Stimulated activated CD8-positive, alpha-beta memory T cell treated with anti-CD3 and anti-CD28 coated beads, Interleukin-15, amount 100 ng/mL, for 48 hours (primary cell): ENCODE measurements at regions not wholly inside any gene's neighbourhood (a gene's known extent, or its start where the extent isn't known, plus 50 kb on each side); places are given as distances from the start of the nearest gene placed in this dataset.

Experiments used
- DNase-seq, 2 donors: peaks; one replicate each; pipeline ENCODE4 v3.0.0-alpha.2; 2020; ENCODE audit warnings: low read depth in 2 of 2

DNA sequence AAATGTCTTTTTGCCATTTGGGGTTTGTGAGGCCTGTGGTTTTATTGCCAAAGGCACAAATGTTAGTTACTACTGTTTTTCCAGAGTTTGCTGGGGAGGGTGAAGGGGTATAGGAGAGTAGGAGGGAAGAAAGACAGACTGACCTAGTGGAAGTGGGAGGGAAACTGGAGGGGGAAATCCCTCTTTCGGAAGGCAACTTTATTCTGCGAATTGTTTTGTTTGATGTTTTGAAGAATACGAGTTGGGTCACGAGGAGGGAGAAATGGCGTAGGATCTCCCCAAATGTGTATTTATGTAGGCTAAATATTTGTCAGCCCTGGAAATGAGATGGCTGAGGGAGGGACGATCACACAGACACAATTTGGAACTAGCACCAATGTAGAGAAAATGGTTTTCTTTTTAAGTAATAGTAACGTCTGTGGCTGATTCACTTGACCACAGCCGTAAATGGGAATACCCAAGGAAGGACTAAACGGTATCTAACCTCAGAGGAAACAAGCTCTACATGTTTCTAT is 172.3 kb downstream of the ICOS start:
- peak; percentile 23 to 32 for DNase-seq

DNA sequence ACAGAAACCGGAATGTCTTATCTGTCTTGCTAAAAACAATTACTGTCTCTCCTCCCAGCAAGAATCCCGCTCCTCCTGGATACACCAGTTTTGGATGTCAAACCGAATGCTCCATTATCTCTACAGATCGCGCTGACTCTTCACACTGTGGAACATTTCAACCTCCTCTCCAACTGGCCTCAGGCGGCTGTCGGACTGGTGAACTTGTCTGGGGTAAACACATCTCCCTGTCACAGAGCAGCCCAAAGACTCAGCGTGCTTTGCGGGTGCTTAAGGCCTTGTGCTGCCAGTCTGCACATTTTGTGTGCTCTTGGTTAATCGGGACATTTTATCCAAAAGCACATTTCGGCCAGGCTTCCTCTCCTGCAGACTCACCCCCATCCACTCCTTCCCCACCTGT is 173.1 kb downstream of the ICOS start:
- no peak for DNase-seq

DNA sequence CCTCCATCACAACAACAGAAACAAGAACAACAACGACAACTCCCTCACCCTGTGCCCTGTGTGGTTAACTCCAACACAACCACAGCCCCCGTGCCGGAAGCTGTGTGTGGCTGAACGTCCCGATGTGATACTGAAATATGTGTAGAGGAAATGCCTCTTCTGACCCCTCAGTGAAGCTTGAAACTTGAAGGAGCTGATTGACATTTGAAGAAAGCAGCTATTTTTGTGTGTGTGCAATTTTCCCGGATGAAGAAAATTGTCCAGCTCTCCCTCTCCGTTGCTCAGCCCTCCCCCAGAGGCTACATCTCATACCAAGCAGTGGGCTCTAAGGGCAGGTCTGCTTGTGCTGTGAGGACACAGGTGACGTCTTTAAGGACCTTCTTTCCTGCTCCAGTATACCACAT is 173.8 kb downstream of the ICOS start:
- DNase-seq, result peak; percentile 73 to 75

DNA sequence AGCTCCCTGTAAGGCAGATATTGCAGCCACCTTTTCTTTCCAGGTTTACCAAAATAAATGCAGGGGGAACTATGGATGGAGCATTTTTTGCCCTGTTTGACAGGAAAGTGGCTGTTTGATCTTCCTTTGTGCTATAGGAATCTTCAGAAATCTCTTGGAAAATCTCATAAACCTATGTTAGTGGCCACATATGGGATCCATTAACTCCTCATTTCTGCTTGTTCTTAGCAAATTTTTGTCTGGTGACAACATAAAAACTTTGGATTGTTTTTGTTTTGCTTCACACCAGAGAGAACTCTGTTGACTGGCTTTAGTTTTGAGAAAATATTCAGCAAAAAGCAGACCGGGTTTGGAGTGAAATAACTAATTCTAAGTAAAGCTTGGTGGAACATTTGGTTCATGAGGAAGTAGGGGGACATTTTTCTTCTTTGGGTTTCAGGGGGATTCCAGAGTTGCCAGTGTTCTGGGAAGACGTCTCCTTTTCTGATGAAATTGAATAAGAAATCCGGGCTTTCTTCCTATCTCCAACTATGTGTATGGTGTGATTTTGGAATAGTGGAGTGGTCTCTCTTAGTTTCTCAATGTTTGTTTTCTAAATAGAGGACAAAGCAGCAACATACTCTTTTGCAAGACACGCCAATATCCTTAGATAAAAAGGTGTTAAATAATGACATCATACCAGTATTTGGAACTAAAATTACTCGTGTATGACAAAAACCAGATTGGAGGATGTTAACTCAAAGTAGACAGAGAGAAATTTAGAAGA is 174.4 kb downstream of the ICOS start:
- no peak for DNase-seq

DNA sequence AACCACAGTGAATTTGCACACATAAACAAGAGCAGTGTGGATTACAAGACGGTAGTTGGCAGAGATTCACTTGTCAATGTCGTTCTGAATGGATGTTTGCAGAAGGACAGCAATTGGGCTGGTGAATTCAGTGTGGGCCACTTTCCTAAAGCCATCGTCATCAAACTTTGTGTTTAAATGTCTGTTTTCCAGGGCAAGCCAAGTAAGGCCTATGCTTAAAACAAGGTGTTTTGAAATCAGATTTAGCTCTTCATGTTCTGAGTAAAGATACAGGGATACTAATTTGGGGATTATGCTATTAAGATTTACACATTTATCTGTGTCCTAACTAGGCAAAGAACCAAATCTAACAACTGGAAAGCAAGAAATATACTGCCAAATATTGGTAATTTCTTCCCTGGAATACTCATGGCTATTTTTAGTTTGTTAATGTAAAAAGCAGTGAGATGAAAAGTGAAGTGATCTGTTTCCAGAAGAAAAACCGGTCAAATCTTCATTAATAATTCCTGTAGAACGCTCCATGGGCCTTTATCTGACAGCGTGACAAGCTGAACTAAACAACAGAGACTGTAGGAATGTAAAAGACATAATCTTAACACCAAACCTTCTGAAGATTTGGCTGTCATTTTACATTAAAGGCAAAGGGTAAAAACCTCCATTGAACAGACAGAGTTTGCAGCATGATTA is 175.7 kb downstream of the ICOS start:
- DNase-seq, result no peak

DNA sequence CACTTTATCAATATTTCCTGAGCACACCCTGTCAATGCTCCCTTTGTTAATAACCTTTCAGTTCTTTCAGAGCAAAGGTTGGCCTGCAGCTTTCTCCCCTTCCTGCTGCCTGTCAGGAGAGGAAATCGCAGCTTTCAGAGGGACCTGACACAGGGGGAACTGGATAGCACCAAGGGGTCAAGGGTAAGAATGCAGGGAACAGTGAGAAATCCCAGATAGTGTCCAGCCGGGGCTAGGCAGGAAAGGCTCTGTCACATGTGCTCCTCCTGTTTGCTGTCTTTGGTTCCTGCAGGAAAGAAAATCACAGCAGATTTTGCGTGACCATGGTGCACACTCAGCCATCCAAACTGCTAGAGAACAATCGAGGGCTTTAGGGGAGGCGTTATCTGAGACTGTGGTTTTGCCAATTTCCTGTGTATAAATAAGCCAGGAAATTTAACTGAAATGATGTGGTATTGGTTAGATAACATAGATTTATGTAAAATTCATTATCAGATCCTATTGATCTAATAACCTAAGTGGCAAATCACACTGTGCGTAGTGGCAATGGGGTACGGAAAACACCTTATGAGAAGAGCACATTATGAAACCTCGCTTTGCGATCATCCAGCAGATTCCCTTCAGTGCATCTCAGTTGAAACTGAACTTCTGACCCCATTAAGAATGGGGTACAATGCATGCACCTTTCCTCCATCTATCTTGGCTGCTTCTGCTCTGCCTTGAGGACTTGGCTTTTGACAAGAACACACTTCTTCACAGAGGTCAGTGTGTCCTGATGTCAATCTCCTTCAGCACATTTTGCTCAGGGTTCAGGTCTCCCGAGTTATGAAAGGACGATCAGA is 178.0 kb downstream of the ICOS start:
- DNase-seq, result no peak

DNA sequence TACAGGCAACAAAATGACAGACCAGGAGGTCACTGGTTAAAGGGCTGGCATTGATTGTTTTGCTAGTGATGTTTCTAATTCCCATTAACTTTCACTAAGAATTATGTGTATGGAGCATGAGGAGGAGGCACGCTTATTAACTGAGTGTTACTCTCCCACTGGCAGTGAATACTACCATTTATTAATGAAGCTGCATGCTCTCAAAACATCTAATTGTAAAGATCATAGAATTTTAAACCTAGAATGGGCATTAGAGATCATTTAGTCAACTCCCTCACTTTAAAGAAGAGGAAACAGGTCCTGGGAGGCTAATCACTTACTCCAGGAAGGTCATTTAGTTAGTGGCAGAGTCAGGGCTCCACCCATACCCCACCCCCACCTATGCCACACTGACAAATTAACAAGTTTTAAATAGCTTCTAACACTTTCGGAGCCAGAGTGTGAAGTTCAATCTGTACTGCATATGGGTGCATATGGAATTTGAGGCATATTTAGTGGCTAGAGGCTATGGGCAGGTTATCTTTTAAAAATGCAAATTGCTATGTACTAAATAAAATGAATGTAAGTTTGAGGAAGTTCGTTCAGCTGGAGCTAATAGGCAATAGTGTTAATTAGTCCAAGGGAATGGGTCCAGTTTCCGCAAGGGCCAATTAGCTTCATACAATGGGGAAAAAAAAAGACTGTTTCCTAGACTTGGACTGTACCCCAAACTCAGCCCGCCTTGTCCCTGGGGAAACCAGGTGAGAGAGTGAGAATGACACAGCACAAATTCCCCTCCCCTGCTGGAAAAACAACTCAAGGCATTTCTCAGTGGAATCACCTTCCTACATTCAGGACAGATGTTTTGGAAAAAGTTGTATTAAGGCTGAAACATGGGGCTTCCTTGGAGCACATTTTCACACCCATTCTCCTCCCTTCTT is 178.8 kb downstream of the ICOS start:
- DNase-seq, result no peak

DNA sequence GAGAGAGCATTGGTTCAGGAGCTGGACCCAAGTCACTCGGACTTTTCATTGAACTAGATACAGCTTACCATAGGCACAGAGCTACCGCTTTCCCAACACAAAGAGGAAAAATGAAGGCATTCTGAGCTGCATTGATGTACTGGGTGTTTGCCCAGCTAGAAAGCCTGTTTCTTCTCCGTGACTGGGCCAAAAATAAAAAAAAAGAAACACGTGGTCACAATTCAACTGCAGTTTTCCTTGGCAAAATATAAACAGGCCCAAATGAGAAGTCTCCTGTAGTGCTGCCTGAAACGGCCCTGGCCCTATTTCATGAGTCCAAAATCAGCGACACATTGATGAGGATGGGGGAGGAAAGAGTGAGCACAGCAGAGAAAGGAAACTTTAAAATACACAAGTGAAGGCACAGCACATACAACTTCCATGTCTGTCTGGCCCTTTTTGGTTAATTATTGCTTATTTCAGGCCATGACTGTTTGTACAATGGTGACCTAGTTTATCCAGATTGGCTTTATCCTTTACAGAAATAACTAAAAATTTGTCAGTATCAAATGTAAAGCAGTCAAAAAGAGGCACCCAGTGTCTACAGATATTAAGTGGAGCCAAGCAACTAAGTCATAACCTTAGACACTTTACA is 179.7 kb downstream of the ICOS start:
- no peak for DNase-seq

DNA sequence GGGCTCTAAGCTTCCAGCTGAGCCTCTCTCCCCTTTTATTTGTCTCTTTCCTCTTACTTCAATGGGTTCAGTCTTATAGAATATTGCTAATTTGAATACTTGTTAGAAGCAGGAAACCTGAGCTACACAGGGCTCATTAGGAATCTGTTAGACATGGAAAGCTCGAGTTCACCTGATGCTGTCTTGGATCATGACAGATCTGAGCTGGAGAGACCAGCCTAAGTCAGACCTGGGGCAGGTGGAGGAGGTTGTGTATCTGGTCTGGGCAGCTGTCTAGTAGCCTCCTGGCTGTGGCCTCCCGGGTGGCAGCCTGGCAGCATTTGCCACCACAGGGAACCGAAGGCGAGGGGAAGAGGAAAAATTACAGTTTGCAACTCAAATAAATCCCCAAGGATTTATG is 185.9 kb downstream of the ICOS start:
- no peak for DNase-seq

DNA sequence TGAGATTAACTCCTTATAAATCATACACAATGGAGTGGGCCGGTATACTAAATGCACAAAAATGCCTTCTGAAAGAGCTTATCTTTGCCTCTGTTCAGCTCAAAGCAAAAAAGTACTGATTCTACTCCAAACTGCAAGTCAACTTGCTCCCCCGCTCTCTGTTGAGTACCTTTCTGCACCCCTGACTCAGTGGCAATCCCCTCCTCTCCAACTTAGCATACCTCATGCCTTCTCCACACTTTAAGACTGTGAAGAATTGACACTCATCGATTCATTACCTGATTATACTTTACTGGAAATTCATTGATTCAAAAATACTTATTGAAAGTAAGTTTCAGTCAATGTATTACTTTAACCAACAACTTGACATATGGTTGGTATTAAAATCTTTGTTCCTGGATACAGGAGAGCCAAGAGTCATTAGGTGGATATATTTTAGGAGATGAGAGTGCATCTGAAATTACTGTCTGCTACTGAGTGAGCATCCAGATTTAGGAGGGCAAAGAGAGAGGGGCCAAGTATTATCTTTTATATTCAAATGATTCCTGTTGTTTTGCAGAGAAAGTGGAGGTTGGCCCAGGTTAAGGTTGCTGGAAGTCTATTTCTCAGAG is 187.7 kb downstream of the ICOS start:
- DNase-seq, result no peak

DNA sequence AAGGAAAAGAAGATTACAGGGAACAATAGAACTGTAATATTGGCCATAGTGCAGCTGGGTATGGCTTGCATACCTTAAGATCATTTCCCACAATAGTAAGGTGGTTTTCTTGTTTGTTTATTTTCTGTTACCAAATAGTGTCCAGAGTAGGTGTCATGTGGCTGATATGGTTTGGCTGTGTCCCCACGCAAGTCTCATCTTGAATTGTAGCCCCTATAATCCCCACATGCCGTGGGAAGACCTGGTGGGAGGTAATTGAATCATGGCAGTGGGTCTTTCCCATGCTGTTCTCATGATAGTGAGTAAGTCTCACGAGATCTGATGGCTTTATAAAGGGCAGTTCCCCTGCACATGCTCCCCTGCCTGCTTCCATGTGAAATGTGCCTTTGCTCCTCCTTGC is 190.1 kb downstream of the ICOS start:
- DNase-seq, result no peak

DNA sequence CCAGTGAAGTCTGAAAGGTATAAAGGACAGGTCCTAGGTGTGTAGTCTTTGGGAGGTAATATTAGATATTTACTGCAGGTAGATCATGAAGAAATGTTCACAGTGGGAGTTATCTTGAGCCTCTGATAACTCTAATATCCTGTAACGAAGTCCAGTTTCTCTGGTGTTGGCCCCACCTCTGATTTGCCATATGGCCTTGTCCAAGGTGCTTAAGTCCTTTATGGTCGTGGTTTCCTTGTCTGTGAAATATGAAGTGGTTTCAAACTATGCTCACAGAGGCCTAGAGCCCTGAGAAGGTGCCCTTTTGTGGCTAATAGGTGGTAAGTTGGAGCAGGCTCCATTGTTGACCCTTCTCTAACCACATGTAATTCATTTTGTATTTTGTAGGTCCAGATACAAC is 190.7 kb downstream of the ICOS start:
- no peak for DNase-seq

DNA sequence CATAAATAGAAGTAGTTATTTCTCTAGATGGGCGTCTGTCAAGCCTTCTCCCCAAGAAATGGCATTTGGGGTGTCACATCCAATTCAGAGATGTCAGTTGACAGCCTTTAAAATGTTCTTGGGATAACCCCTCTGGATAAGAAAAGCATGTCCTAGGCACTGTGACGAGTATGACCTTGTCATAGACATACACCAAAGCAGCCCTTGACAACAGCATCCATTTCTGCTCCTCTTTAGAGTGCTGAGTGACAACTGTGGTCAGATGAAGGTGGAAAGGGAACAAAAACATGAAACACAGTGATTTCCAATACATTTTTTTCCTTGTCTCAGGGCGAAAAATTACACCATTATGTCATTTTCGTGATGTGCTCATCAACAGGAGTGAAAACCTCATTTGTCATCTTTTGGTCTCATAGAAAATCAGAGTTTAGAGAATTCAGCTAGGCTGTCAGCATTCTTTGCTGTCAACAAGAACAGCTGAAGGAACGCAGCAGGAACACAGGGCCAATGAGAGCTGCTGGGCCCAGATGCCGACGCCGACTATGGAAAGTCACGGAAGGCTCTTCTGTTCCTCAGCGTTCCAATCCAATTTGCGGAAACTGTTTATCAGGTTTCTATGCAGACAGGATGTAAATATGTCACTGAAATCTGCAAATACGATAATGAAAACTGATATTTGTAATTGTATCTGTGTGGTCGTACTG is 193.2 kb downstream of the ICOS start:
- no peak for DNase-seq

DNA sequence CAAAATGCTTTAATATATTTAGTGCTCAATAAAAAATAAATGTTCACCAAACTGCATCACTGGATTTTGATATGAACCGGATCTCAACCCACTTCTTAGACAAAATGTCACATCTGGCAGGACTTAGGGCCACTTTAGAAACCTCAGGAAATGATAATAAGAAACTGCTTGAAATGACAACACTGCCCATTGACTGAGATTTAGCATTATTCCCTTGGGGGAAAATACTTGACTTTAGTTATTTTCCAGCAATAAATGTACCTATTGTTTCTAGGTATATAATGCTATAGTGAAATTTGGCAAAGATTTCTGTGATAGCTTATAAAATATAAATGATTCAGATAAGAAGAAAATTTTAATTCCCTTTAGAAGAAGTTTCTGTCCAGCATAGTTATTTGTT is 195.1 kb downstream of the ICOS start:
- DNase-seq, result no peak

DNA sequence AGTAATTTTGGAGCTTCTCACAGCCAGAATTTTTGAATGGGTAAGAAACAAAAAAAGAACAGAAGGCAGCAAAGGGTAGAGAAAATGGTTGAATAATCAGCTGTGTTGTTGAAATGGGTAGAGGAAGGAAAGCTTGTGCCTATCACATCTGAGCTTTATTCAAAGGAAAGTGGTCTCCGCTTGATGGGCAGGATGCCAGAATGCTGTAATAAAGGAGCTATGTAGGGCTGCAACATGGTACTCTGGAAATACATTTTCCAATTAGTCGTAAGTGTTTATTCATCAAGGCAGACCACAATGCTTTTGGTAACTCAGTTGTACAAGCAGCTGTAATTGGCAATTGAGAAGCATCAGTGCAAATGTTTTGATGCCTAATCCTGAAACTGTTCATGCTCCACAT is 196.9 kb downstream of the ICOS start:
- no peak for DNase-seq

DNA sequence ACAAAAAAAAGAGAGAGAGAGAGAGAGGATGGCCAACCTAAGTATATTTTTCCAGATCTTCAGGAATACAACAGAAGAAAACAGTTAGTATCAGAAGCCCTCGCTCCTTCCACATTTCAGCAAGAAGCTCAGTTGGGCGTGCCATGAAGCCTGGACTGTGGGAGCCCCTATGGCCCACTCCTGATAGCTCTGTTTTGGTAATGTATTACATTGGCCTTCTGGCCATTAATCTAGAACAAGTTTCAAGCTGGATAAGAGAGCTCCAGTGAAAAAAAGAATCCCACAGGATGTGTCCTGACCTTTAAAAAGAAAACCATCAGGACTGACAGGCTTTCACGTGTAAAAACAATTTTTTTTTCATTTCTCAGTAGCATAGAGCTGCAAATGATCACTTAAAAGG is 197.9 kb downstream of the ICOS start:
- DNase-seq, result no peak

DNA sequence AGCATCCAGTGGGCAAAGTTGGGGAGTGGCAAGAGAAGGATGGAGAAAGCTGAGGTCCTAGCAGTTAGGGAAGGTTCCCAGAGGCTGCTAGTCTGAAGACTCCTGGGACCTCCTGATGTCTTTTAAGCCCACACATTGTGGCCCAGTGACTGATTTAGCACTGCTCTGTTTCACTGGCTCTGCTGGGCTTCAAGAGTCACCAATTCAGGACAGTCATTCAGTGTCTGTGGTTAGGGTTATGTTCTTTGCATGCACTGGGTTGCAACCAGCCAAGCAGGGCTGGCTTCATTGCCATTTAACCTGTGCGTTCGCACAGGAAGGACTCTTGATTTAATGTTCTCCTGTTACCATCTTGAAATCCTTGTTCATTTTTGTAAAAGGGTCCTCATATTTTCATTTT is 199.2 kb downstream of the ICOS start:
- DNase-seq, result no peak

DNA sequence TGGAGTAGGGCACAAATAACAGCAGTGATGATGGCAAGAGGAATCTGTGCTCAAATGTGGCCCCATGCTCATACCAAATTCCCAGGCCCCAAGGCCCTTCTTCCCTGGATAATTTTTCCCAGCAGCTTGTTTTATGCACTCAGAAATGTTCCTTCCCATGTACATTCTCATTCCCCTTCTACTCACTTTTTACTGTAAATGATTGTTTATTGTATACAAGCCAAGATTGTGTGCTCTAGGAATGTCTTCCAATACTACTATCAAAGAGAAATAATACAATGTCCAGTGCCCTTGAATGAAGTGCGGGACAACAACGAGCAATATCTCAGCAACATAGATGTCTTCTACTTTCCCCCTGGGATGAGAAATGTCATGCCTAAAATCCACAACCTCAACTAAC is 201.6 kb downstream of the ICOS start:
- DNase-seq, result no peak

DNA sequence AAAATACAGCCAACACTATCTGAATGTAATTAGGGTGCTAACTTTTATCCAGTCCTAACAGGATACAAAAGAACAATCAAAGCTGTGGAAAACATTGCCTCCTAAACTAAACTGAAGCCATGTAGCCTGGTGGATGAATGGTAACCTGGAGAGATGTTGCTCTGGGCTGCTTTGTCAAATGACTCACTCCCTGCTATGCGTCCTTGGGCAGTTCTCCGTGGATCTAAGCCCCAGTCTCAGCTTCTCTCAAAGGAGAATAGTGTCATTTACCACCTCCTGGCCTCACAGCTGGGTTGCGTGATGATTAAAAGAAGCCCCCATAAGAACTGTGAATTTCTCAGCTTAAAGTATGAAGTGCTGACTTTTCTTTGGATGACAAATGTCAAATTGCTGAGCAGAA is 203.7 kb downstream of the ICOS start:
- no peak for DNase-seq
